Skeletal muscle satellite cell (primary cell): ENCODE measurements at regions not wholly inside any gene's neighbourhood (a gene's known extent, or its start where the extent isn't known, plus 50 kb on each side); places are given as distances from the start of the nearest gene placed in this dataset.
"Not testable (repeated sequence)": the region's sequence is repeated elsewhere in the genome, so short reads cannot be mapped to it uniquely, and the experiment has no call there.

Experiments
- H3K27me3 ChIP-seq: 2 replicates; pipeline ENCODE4 v1.7.0; 2013; ENCODE audit warnings: low read length; ENCODE audit not compliant: control insufficient read depth, insufficient read depth
- H3K36me3 ChIP-seq: 2 replicates; pipeline ENCODE4 v1.7.0; 2013; ENCODE audit warnings: mild to moderate bottlenecking, control low read depth, low read length; ENCODE audit not compliant: insufficient read depth
- H3K4me1 ChIP-seq: 2 replicates; pipeline ENCODE4 v1.7.0; 2013; ENCODE audit warnings: low read length; ENCODE audit not compliant: control insufficient read depth, insufficient read depth
- H3K4me2 ChIP-seq: 2 replicates; pipeline ENCODE4 v1.7.0; 2013; ENCODE audit warnings: mild to moderate bottlenecking, low read length
- H3K4me3 ChIP-seq: 2 replicates; pipeline ENCODE4 v1.7.0; 2013; ENCODE audit warnings: low read length
- H3K9ac ChIP-seq: 2 replicates; pipeline ENCODE4 v1.7.0; 2013; ENCODE audit warnings: mild to moderate bottlenecking, low read depth, low read length, moderate library complexity
- H3K9me3 ChIP-seq: replicated peaks from 2 replicates; pipeline ENCODE4 v1.7.0; 2013; ENCODE audit warnings: mild to moderate bottlenecking, control low read depth, low read length

- Histone ChIP-seq H3K9me3 (no peaks in the 10 kb centered on the region), H3K4me1 (no peaks in the 10 kb centered on the region), H3K4me3 (no peak overlapping the region), H3K4me2 (no peak overlapping the region), H3K36me3 (no peaks in the 10 kb centered on the region), H3K27me3 (peaks cover 15% of the 10 kb centered on the region), H3K9ac (no peak overlapping the region)
Measured at GRCh38 chr12:3428631-3429030, 62.4 kb upstream of the PRMT8 start.

- not testable (repeated sequence) for H3K4me2 ChIP-seq, H3K36me3 ChIP-seq, H3K9me3 ChIP-seq, H3K4me1 ChIP-seq, H3K4me3 ChIP-seq, H3K9ac ChIP-seq
- H3K27me3 ChIP-seq = peaks cover 15% of the 10 kb centered on the region
Measured at GRCh38 chr12:3429523-3429922, 61.5 kb upstream of the PRMT8 start.

- H3K36me3 ChIP-seq = no peaks in the 10 kb centered on the region
- H3K9ac ChIP-seq = no peak overlapping the region
- H3K4me3 ChIP-seq = no peak overlapping the region
- no peaks in the 10 kb centered on the region for H3K9me3 ChIP-seq
- H3K4me1 ChIP-seq = no peaks in the 10 kb centered on the region
- peaks cover 23% of the 10 kb centered on the region for H3K27me3 ChIP-seq
- no peak overlapping the region for H3K4me2 ChIP-seq
Measured at GRCh38 chr12:3431686-3432085, 59.3 kb upstream of the PRMT8 start.

GRCh38 chr12:3432176-3432742 is 58.7 kb upstream of the PRMT8 start:
- no peaks in the 10 kb centered on the region for H3K9me3 ChIP-seq
- no peak overlapping the region for H3K9ac ChIP-seq
- H3K27me3 ChIP-seq = peaks cover 25% of the 10 kb centered on the region
- no peak overlapping the region for H3K4me2 ChIP-seq
- no peaks in the 10 kb centered on the region for H3K4me1 ChIP-seq
- H3K4me3 ChIP-seq = no peak overlapping the region
- H3K36me3 ChIP-seq = no peaks in the 10 kb centered on the region

GRCh38 chr12:3432868-3433267 is 58.1 kb upstream of the PRMT8 start:
- Histone ChIP-seq H3K9me3 (no peaks in the 10 kb centered on the region), H3K36me3 (no peaks in the 10 kb centered on the region), H3K4me3 (no peak overlapping the region), H3K9ac (no peak overlapping the region), H3K4me2 (no peak overlapping the region), H3K4me1 (no peaks in the 10 kb centered on the region), H3K27me3 (peaks cover 27% of the 10 kb centered on the region)

- Histone ChIP-seq H3K4me1 (no peaks in the 10 kb centered on the region), H3K4me2 (no peak overlapping the region), H3K4me3 (no peak overlapping the region), H3K36me3 (no peaks in the 10 kb centered on the region), H3K9ac (no peak overlapping the region), H3K27me3 (peaks cover 35% of the 10 kb centered on the region), H3K9me3 (no peaks in the 10 kb centered on the region)
Measured at GRCh38 chr12:3436461-3437065, 54.4 kb upstream of the PRMT8 start.

- Histone ChIP-seq H3K9me3 (no peaks in the 10 kb centered on the region), H3K4me3 (no peak overlapping the region), H3K36me3 (no peaks in the 10 kb centered on the region), H3K4me1 (no peaks in the 10 kb centered on the region), H3K9ac (no peak overlapping the region), H3K27me3 (peaks cover 30% of the 10 kb centered on the region), H3K4me2 (no peak overlapping the region)
Measured at GRCh38 chr12:3437986-3438385, 53.0 kb upstream of the PRMT8 start.

GRCh38 chr12:3438401-3438800 is 52.6 kb upstream of the PRMT8 start:
- Histone ChIP-seq H3K27me3 (peaks cover 30% of the 10 kb centered on the region), H3K4me2 (no peak overlapping the region), H3K4me3 (no peak overlapping the region), H3K36me3 (no peaks in the 10 kb centered on the region), H3K9ac (no peak overlapping the region), H3K9me3 (no peaks in the 10 kb centered on the region), H3K4me1 (no peaks in the 10 kb centered on the region)
